Karpas-422 (cell line): ENCODE measurements at regions not wholly inside any gene's neighbourhood (a gene's known extent, or its start where the extent isn't known, plus 50 kb on each side); places are given as distances from the start of the nearest gene placed in this dataset.

ENCODE experiments used
- DNase-seq: peaks from one replicate; pipeline ENCODE4 v3.0.0-alpha.2; 2015
- H2AFZ ChIP-seq: fragments of 200-600 bp; sonication (generic); 2 replicates; pipeline ENCODE4 v1.6.1; 2014; ENCODE audit warnings: antibody characterized with exemption, low read length, mixed read lengths
- H3K27ac ChIP-seq: fragments of 200-600 bp; sonication (generic); 2 replicates; pipeline ENCODE4 v1.5.1; 2014; ENCODE audit warnings: mild to moderate bottlenecking, low read length, moderate library complexity
- H3K27me3 ChIP-seq: fragments of 200-600 bp; sonication (generic); 2 replicates; pipeline ENCODE4 v1.6.1; 2014; ENCODE audit warnings: low read length, mixed read lengths
- H3K36me3 ChIP-seq: fragments of 200-600 bp; sonication (generic); 2 replicates; pipeline ENCODE4 v1.6.1; 2014; ENCODE audit warnings: low read length, mixed read lengths; ENCODE audit not compliant: insufficient read depth
- H3K4me1 ChIP-seq: fragments of 200-600 bp; sonication (generic); 2 replicates; pipeline ENCODE4 v1.6.1; 2014; ENCODE audit warnings: mild to moderate bottlenecking, low read length, mixed read lengths
- H3K4me2 ChIP-seq: fragments of 200-600 bp; sonication (generic); 2 replicates; pipeline ENCODE4 v1.6.1; 2014; ENCODE audit warnings: low read length, low read depth, mild to moderate bottlenecking; ENCODE audit not compliant: poor library complexity, severe bottlenecking
- H3K4me3 ChIP-seq: fragments of 200-600 bp; sonication (generic); 2 replicates; pipeline ENCODE4 v1.5.1; 2014; ENCODE audit warnings: mild to moderate bottlenecking, antibody characterized with exemption, low read length, mixed read lengths
- H3K79me2 ChIP-seq: fragments of 200-600 bp; sonication (generic); 2 replicates; pipeline ENCODE4 v1.6.1; 2014; ENCODE audit warnings: mild to moderate bottlenecking, low read length, mixed read lengths
- H3K9ac ChIP-seq: fragments of 200-600 bp; sonication (generic); 2 replicates; pipeline ENCODE4 v1.6.0; 2014; ENCODE audit warnings: low read length
- H3K9me2 ChIP-seq: fragments of 200-600 bp; sonication (generic), shearing (Covaris generic); replicated peaks from 2 replicates; pipeline ENCODE4 v1.6.0; 2014; ENCODE audit warnings: mild to moderate bottlenecking, low read length, moderate library complexity; ENCODE audit not compliant: insufficient read depth
- H3K9me3 ChIP-seq: fragments of 300-700, 200-600 bp; sonication (generic); 2 replicates; pipeline ENCODE4 v1.6.1; 2014; ENCODE audit warnings: low read length, mixed read lengths
- H4K20me1 ChIP-seq: fragments of 200-600 bp; sonication (generic); 2 replicates; pipeline ENCODE4 v1.6.1; 2014; ENCODE audit warnings: mild to moderate bottlenecking, antibody characterized with exemption, low read length, low read depth; ENCODE audit not compliant: insufficient read depth

- no peaks in the 10 kb centered on the region for H3K27me3 ChIP-seq
- no peaks in the 10 kb centered on the region for H3K9me2 ChIP-seq
- no peaks in the 10 kb centered on the region for H4K20me1 ChIP-seq
- H3K4me2 ChIP-seq = no peak overlapping the region
- H3K4me3 ChIP-seq = no peak overlapping the region
- no peaks in the 10 kb centered on the region for H3K36me3 ChIP-seq
- peaks cover 6% of the 10 kb centered on the region for H3K9me3 ChIP-seq
- DNase-seq = no peak
- H3K27ac ChIP-seq = no peak overlapping the region
- H3K9ac ChIP-seq = no peak overlapping the region
- no peak overlapping the region for H2AFZ ChIP-seq
- no peaks in the 10 kb centered on the region for H3K79me2 ChIP-seq
- H3K4me1 ChIP-seq = no peaks in the 10 kb centered on the region
These were observed 371.5 kb upstream of the SLIT2 start for GRCh38 chr4:19880206-19880605.

GRCh38 chr4:19879330-19879729, 372.4 kb upstream of the SLIT2 start:
- H4K20me1 ChIP-seq = no peaks in the 10 kb centered on the region
- H3K4me1 ChIP-seq = no peaks in the 10 kb centered on the region
- no peaks in the 10 kb centered on the region for H3K79me2 ChIP-seq
- H2AFZ ChIP-seq = no peak overlapping the region
- peaks cover 6% of the 10 kb centered on the region for H3K9me3 ChIP-seq
- no peak overlapping the region for H3K27ac ChIP-seq
- H3K4me3 ChIP-seq = no peak overlapping the region
- H3K36me3 ChIP-seq = no peaks in the 10 kb centered on the region
- H3K9me2 ChIP-seq = no peaks in the 10 kb centered on the region
- H3K27me3 ChIP-seq = no peaks in the 10 kb centered on the region
- H3K4me2 ChIP-seq = no peak overlapping the region
- H3K9ac ChIP-seq = no peak overlapping the region
- no peak for DNase-seq

DNA sequence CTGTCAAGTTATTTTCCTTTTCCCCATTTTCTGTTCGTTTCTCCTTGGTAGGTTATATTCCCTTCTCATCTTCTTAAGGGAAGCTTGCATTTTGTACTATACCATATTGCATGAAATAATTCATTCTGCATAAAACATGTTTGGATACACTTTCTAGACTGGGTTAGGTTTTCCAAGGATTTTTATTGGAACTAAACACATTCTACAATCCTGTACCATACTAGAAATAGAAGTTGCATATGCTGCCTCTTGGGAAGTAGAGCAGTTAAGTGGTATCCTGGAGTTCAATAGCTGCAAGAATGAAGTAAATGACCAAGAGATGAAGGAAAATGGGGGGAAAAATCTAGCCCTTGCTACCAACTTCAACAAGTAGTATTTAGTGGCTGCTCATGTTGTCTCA, 393.7 kb upstream of the SLIT2 start:
- Histone ChIP-seq H3K27me3 (no peaks in the 10 kb centered on the region), H3K36me3 (no peaks in the 10 kb centered on the region), H4K20me1 (no peaks in the 10 kb centered on the region), H3K4me1 (no peaks in the 10 kb centered on the region), H3K4me3 (no peak overlapping the region), H2AFZ (no peak overlapping the region), H3K9me3 (peaks cover 17% of the 10 kb centered on the region), H3K79me2 (no peaks in the 10 kb centered on the region), H3K4me2 (no peak overlapping the region), H3K9me2 (no peaks in the 10 kb centered on the region), H3K27ac (no peak overlapping the region), H3K9ac (no peak overlapping the region)
- DNase-seq = no peak

- Histone ChIP-seq H3K27ac (no peak overlapping the region), H4K20me1 (no peaks in the 10 kb centered on the region), H3K36me3 (no peaks in the 10 kb centered on the region), H3K27me3 (no peaks in the 10 kb centered on the region), H3K4me2 (no peak overlapping the region), H3K4me3 (no peak overlapping the region), H3K79me2 (no peaks in the 10 kb centered on the region), H2AFZ (no peak overlapping the region), H3K4me1 (no peaks in the 10 kb centered on the region), H3K9me2 (no peaks in the 10 kb centered on the region), H3K9ac (no peak overlapping the region), H3K9me3 (peaks cover 17% of the 10 kb centered on the region)
- no peak for DNase-seq
These were observed 394.3 kb upstream of the SLIT2 start for GRCh38 chr4:19857380-19857779.

DNA sequence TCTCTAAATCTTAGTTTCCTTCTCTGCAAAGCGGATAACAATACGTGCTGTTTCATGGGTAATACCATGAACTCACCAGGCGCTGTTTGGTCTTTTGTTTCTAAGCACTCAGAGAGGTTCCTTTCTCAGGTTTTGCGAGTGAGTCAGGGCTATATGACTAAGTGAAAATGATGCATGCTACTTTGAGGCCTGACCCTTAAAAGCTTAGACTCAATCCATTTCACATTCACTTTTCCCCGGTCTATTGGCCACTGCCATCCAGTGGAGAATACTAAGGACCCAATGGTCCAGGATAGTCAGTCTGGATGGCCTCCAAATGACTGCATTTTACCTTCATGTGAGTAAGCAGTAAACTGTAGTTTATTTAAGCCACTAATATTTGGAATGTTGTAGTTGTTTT, 400.8 kb upstream of the SLIT2 start:
- no peak overlapping the region for H2AFZ ChIP-seq
- H3K4me2 ChIP-seq = no peak overlapping the region
- no peaks in the 10 kb centered on the region for H3K27me3 ChIP-seq
- H3K9me2 ChIP-seq = no peaks in the 10 kb centered on the region
- H4K20me1 ChIP-seq = no peaks in the 10 kb centered on the region
- no peaks in the 10 kb centered on the region for H3K79me2 ChIP-seq
- H3K9ac ChIP-seq = no peak overlapping the region
- no peak overlapping the region for H3K27ac ChIP-seq
- peaks cover 15% of the 10 kb centered on the region for H3K9me3 ChIP-seq
- no peaks in the 10 kb centered on the region for H3K4me1 ChIP-seq
- H3K4me3 ChIP-seq = no peak overlapping the region
- no peak for DNase-seq
- no peaks in the 10 kb centered on the region for H3K36me3 ChIP-seq

- no peaks in the 10 kb centered on the region for H3K27me3 ChIP-seq
- H3K9me2 ChIP-seq = no peaks in the 10 kb centered on the region
- H2AFZ ChIP-seq = no peak overlapping the region
- peaks cover 13% of the 10 kb centered on the region; the same call in 1 of the 2 replicates for H3K9me3 ChIP-seq
- H3K36me3 ChIP-seq = no peaks in the 10 kb centered on the region
- H3K4me1 ChIP-seq = no peaks in the 10 kb centered on the region
- DNase-seq = no peak
- H3K9ac ChIP-seq = no peak overlapping the region
- no peak overlapping the region for H3K27ac ChIP-seq
- no peak overlapping the region for H3K4me3 ChIP-seq
- no peaks in the 10 kb centered on the region for H4K20me1 ChIP-seq
- no peak overlapping the region for H3K4me2 ChIP-seq
- H3K79me2 ChIP-seq = no peaks in the 10 kb centered on the region
These were observed 407.3 kb upstream of the SLIT2 start for GRCh38 chr4:19844446-19844845.

DNA sequence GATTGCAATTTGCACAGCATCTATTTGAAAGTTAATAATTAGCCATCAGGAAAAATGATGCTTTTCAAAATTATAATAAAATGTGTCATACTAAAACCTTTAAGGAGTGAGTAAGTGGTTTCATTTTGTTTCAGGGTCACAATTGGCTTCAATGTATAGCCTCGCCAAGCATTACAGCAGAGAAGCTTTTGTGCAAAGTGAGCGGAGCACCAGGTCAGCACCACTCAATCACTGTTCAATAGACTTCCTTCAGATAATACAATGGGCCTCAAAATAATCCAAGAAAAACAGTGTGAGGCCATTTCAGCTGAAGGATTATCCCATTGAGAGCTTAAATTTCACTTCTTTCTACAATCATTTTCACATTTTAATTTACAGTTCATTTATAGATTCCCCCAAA, 409.2 kb upstream of the SLIT2 start:
- H3K4me3 ChIP-seq = no peak overlapping the region
- no peak overlapping the region for H3K27ac ChIP-seq
- H3K4me2 ChIP-seq = no peak overlapping the region
- H2AFZ ChIP-seq = no peak overlapping the region
- DNase-seq = no peak
- no peaks in the 10 kb centered on the region for H3K9me2 ChIP-seq
- H3K36me3 ChIP-seq = no peaks in the 10 kb centered on the region
- H3K79me2 ChIP-seq = no peaks in the 10 kb centered on the region
- H3K4me1 ChIP-seq = no peaks in the 10 kb centered on the region
- H3K9ac ChIP-seq = no peak overlapping the region
- H3K9me3 ChIP-seq = peaks cover 19% of the 10 kb centered on the region
- H4K20me1 ChIP-seq = no peaks in the 10 kb centered on the region
- no peaks in the 10 kb centered on the region for H3K27me3 ChIP-seq

DNA sequence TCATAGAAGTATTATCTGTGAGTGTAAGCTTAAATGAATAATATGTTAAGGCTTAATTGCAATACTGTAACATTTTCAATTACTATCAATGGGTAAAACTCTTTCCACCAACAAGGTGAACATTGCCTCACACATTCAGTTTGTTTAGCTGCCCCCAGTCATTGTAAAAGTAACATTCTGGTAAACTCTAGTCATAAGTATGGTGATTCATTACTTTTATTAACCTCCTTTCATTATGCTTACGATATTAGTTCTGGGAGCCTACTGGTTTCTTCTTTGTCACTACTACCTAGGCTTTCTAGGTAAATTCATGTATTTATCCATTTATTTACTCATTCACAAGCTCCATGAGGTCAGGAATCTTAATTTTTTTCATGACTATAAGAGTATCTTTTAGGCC, 412.8 kb upstream of the SLIT2 start:
- H3K36me3 ChIP-seq = no peaks in the 10 kb centered on the region
- H3K27me3 ChIP-seq = no peaks in the 10 kb centered on the region
- no peak overlapping the region for H3K4me2 ChIP-seq
- no peak overlapping the region for H2AFZ ChIP-seq
- no peak overlapping the region for H3K4me3 ChIP-seq
- H3K9me2 ChIP-seq = no peaks in the 10 kb centered on the region
- no peak for DNase-seq
- H3K9ac ChIP-seq = no peak overlapping the region
- no peaks in the 10 kb centered on the region for H3K79me2 ChIP-seq
- H4K20me1 ChIP-seq = no peaks in the 10 kb centered on the region
- H3K9me3 ChIP-seq = peaks cover 27% of the 10 kb centered on the region
- H3K4me1 ChIP-seq = no peaks in the 10 kb centered on the region
- no peak overlapping the region for H3K27ac ChIP-seq

DNA sequence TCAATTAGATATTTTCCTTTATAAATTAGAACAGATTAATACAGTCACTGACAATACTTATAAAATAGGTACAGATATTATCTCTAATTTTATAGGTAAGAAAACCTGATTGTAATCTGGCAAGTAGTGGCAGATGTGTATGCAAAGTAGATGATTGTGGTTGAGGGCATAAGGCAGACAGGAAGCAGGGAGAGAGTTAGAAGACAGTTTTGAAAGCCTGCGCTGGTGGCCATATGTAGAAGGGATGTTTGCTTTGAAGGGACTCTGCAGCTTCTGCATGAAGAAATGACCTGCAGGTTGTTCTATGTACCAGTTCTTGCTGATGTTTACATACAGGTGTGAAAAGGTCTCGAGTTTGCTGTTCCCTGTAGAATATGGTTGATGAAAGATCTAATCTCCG, 416.3 kb upstream of the SLIT2 start:
- Histone ChIP-seq H3K4me3 (no peak overlapping the region), H3K79me2 (no peaks in the 10 kb centered on the region), H3K9me2 (no peaks in the 10 kb centered on the region), H4K20me1 (no peaks in the 10 kb centered on the region), H3K27me3 (no peaks in the 10 kb centered on the region), H2AFZ (no peak overlapping the region), H3K9ac (no peak overlapping the region), H3K9me3 (peaks cover 33% of the 10 kb centered on the region), H3K36me3 (no peaks in the 10 kb centered on the region), H3K27ac (no peak overlapping the region), H3K4me2 (no peak overlapping the region), H3K4me1 (no peaks in the 10 kb centered on the region)
- DNase-seq = no peak
